ENCODE measurements at regions not wholly inside any gene's neighbourhood (a gene's known extent, or its start where the extent isn't known, plus 50 kb on each side); places are given as distances from the start of the nearest gene placed in this dataset.

DNA sequence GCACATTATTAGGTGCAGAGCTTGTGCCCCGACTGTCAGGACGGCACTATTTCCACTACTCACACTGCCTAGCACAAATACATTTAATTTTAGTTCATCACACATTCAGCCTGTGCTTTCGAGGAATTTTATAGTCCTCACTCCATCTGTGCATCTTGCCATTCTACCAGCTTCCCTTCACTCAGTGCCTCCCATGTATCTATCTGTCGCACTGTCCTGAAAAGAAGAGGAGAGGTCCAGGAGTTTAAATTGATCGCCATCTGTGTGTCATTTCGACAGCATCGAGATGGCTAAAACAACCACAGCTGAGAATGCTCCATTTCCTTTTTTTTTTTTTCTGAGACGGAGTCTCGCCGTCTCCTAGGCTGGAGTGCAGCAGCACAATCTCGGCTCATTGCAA is 97.6 kb upstream of the FOXN3 start:
- TF ChIP-seq CTCF (IDR thresholded peaks at IDR 0.05), result no peak
- no peak for TF ChIP-seq EZH2 (IDR thresholded peaks at IDR 0.05; ENCODE audit: borderline replicate concordance, insufficient read depth, low read depth, low read length, poor library complexity, severe bottlenecking)

Data from B cell (primary cell).